Putamen (tissue), 1 donor: ENCODE measurements at regions not wholly inside any gene's neighbourhood (a gene's known extent, or its start where the extent isn't known, plus 50 kb on each side); places are given as distances from the start of the nearest gene placed in this dataset.
"Not testable (repeated sequence)": the region's sequence is repeated elsewhere in the genome, so short reads cannot be mapped to it uniquely, and the experiment has no call there.

Experiments used
- DNase-seq: peaks from one replicate; pipeline ENCODE4 v3.0.0-alpha.2; 2016; ENCODE audit warnings: low spot score

GRCh38 chr21:35163411-35163810 lies 114.3 kb upstream of the RUNX1 start:
- DNase-seq, result no peak

- DNase-seq, result no peak
Observed at GRCh38 chr21:35162831-35163230, 113.7 kb upstream of the RUNX1 start.

DNA sequence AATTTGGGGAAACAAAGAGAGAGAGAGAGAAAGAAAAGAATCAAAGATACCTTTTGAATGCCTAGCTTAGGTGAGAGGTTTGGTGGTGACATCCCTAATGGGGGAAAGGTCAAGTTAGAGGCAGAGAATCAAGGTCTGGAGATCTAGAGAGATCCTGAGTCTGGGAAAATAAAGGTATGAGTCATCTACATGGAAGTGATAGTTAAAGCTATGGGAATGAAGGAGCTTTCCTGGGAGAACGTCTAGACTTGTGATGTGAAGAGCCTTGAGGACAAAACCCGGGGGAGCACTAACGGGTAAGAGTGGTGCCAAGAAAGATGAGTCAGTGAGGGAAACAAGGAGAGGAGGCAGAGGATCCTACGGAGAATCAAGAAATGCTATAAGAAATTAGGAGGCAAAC lies 110.8 kb upstream of the RUNX1 start:
- no peak for DNase-seq

DNA sequence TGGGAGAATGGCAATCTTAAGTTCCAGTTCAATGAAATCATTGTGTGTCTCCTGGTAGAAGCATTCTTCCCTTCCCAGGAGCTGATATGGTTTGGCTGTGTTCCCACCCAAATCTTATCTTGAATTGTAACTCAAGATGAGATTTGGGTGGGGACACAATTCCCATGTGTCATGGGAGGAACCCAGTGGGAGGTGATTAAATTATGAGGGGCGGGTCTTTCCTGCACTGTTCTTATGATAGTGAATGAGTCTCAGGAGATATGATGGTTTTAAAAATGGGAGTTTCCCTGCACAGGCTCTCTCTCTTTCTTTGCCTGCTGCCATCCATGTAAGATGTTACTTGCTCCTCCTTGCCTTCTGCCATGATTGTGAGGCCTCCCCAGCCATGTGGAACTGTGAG lies 108.3 kb upstream of the RUNX1 start:
- DNase-seq, result not testable (repeated sequence)

DNA sequence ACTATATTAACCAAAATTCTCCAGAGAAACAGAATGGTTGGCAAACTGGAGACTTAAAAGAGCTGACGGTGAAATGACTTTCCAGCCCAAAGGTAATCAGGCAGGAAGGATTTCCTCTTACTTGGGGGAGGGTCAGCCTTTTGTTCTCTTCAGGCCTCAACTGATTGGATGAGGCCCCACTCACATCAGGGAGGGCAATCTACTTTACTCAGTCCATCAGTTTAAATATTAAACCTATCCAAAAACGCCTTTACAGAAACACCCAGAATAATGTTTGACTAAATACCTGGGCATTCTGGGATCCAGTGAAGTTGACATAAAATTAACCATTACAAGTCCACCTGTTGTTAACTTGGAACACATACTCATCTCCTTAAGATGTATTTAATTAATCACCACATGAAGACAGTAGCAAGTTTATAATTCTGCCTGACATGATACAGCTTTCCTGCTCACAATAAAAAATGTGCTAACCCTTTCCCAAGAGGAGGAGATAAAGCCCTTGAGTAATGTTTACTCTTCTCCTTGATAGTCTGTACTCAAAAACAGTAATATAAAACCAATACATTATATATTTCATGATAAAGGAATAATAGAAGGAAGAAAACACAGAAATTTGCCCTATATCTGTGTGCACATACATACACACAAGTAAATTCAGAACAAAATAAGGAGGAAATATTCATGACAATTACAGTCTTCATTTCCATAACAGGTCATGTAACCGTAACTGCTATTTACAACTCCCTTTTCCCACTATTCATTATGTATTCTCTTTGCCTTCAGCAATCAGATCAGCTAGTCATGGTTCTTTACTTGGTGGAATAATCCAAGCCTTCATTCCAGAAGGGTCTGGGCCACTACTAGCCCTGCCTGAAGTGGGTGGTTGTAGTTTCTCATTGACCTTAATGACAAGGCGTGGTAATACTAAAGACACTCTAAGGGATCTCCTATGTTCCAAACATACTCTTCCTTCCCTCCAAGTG lies 107.5 kb upstream of the RUNX1 start:
- no peak for DNase-seq

DNA sequence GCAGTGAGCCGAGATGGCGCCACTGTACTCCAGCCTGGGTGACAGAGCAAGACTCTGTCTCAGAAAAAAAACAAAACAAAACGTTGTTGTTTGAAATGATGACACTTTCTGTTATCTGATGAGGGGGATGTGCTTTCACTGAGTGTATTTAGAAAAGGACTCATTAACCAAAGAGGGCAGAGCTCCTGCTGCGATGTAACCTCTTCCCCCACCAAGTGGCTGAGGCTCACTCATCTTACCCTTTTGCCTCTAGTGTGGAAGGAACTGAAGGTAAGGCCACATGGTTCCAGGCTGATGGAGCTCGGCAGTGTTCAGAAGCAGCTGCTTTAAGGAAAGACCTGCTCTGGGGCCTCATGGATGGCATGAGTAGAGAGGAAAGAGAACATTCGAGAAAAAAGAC lies 105.7 kb upstream of the RUNX1 start:
- no peak for DNase-seq

DNA sequence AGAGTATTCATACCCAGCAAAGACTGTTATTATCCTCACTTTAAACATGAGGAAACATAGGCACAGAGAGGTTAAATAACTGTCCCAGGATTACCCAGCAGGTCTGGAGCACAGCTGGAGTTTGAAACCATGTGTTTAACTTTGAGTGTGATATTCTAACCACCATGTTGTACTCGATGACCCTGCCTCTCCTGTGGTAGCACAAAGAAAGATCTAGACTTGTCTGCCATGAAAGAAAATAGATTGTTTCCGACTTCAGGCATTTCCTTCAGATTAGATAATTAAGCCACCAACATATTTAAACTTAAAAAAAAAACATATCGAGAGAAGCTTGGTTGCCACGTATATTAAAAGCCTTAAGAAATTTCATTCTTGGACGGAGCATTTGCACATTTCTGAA lies 104.6 kb upstream of the RUNX1 start:
- no peak for DNase-seq

DNA sequence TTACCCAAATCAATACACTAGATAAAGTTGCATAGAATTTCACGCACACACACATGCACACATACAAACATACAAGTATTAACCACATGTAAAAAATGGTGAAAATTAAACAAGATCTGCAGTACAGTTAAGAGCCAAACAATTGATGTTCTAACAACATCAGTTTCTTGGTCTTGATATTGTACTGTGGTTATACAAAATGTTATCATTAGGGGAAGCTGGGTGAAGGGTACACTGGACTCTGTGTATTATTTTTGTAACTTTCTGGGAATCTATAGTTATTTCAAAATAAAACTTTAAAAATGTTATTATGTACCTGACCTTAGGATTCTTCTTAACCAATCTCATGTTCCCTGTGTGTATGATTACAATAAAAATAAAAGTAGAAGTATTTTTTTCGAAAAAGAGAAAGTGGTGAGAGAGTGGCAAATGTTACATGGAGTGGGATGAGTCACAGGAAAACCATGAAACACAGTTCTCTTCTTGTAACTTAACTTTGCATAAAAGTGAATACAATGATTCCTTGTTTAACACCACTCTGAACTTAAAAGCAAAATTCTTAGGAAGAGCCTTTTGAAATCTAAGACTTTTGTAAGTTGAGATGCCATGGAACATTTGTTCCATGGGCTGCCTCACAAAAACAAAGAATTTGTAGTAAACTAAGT lies 101.6 kb upstream of the RUNX1 start:
- no peak for DNase-seq

DNA sequence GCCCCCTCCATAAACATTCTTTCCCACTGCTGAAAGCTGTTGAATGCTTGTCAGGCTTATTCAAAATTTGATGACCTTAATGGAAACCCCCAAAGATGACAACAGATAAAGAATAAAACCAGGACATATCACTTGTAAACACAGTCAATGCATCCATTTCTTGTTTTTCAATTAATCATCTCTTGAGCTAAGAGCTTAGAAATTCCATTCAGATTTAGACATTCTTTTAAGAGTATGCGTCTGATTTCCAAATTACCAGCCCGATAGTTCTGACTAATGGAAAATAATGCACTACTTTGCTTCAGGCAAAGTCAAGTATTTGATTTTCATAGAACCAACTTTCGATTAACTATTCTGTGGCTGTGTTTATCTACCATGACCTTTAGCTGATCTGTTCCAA lies 100.6 kb upstream of the RUNX1 start:
- no peak for DNase-seq

DNA sequence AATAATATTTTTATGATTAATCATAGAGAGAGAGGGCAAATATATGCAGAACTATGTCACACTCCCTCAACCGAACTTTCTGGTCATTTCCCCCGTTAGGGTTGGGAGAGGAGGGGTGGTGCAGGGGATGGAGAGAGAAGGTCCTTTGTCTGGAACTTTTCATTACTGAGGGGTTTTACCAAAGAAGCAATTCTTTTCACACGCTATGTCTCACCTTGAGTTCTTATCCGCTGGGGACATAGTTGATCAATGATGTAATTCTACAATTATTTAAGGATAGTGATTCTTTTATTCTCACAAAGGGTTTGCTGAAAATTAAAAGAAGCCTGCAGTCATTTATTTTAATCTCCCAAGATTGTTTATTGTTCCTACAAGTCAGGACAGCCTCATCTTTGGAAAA lies 98.3 kb upstream of the RUNX1 start:
- no peak for DNase-seq

- DNase-seq, result no peak
Observed at GRCh38 chr21:35145626-35146233, 96.6 kb upstream of the RUNX1 start.

DNA sequence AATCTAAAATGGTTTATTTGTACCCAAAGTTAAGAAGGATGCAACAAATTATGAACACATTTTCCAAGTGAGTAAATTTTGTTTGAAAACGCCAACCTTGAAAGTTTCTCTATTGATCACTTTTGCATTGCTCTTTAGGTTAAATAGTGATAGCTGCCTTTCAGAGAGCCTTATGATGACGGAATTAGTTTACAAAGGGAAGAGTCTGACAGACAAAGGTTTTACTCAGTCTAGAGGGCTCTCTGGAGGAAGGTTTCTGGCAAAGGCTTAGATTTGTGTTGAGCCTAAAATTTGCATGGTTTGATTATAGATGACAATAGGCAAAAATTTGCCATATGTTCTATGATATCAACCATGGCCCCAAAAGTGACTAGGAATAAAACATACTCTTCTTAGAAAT lies 95.9 kb upstream of the RUNX1 start:
- no peak for DNase-seq

GRCh38 chr21:35142036-35142815 lies 93.1 kb upstream of the RUNX1 start:
- DNase-seq, result no peak

GRCh38 chr21:35139382-35139715 lies 90.2 kb upstream of the RUNX1 start:
- no peak for DNase-seq

DNA sequence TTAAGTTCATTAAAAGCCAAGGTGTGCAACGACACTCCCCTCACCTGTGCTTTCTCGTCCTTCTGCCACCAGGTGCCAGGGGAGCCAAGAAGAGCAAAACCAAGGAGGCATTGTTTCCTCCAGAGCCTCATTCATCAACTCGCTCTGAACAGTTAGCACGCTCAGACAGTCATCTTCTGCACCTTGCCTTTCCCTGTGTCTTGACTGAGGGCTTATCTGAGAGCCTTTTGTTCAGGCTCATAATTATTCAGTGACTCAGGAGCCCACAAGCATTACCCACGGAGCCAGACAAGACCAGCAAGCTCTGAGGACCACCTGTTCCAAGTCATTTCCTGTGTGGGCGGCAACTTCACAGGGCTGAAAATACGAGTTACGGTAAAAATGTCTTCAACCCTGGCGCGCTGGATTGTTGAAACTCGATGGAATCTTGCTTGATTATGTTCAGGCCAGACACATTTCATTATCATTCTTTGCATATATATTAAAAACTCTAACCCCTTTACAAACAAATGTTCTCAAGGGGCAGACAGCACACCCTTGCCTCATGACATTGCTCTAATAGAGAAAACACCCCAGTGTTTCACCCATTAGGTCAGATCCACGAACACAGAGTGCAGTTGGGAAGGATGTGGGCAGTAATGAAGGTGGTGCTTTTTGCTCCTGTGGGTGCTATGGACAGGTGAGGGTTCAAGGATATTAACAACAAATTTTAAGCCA lies 89.7 kb upstream of the RUNX1 start:
- no peak for DNase-seq

DNA sequence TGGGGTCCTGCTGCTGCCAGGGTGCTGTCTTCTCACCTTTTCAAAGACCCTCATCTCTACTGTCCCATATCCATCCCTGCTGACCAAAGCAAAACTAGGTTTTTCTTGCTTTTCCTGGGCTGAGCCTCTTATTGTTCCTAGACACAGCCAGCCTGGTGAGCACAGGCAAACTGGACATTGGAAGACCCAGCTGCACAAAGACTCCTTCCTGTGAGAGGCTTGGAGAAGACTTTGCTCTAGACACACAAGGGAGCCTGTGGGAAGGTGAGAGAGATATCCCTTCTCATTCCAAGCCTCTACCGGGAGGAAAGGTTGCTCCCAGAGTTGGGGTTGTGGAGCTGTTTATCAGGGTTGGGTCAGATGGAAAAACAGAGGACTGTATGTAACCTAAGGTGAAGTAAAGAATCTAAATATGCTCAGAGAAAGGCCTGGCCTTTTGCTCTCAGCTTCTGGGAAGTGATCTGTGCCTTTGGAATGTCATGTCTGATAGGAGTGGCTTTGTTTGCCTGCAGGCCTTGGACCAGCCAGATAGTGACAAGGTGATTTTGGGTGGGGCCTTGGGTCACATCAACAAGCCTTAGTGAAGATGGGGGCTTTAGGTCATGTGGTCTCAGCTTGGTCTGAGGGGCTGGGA lies 87.6 kb upstream of the RUNX1 start:
- DNase-seq, result no peak

DNA sequence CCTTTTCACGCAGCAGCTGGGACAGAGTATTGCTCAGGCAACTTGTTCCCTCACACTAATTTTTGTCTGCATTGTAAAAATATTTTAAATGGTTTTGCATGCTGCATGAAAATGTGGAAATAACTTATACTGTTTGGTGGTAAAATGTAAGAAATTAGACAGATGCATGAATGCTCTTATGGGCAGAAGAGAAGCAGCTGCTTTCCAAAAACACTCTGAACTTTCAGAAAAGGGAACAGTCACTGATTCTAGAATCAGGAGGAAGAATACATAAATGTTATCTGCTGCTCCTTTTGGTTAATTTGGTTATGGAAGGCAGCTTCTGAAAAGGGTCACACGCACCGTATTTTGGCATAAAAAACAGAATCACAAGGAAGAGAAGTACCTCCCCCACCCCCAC lies 87.0 kb upstream of the RUNX1 start:
- no peak for DNase-seq

- DNase-seq, result no peak
Observed at GRCh38 chr21:35135481-35135880, 86.4 kb upstream of the RUNX1 start.

GRCh38 chr21:35134309-35134708 lies 85.2 kb upstream of the RUNX1 start:
- DNase-seq, result no peak

GRCh38 chr21:35128536-35128935 lies 79.4 kb upstream of the RUNX1 start:
- DNase-seq, result no peak

DNA sequence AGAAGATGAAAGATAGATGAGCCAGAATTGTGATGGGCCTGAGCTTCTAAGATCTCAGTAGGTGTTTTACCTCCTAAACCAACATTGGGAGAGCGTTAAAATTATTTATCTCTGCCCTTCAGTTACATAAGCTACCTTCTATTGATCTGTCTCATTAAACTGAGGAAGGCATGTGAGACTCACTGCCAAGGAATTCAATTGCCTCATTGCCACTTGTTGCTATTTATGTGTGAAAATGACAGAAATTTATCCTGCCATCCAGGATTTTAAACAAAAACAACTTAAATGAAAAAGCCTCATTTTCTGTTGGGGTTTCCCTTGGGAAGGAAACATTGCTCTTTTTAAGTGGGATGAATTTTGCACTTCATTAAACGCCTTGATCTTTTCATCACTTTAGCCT lies 78.7 kb upstream of the RUNX1 start:
- no peak for DNase-seq
